Transverse colon (tissue), 4 donors: ENCODE measurements at regions not wholly inside any gene's neighbourhood (a gene's known extent, or its start where the extent isn't known, plus 50 kb on each side); places are given as distances from the start of the nearest gene placed in this dataset.
"Not testable (repeated sequence)": the region's sequence is repeated elsewhere in the genome, so short reads cannot be mapped to it uniquely, and the experiment has no call there.

Experiments
- DNase-seq: peaks from one replicate; pipeline ENCODE4 v3.0.0-alpha.2; 2019
- H3K27ac ChIP-seq, 4 donors: fragments of 200-600 bp; sonication (generic); 2 replicates each; pipeline ENCODE4 v1.5.1; 2016 to 2018; ENCODE audit warnings: inconsistent platforms in 4 of 4
- H3K27me3 ChIP-seq: fragments of 200-600 bp; sonication (generic); 2 replicates; pipeline ENCODE4 v1.5.1; 2017; ENCODE audit warnings: inconsistent platforms
- H3K36me3 ChIP-seq, 4 donors: fragments of 200-600 bp; sonication (generic); 2 replicates each; pipeline ENCODE4 v1.5.1; 2017 to 2019; ENCODE audit warnings: inconsistent platforms in 4 of 4
- H3K4me1 ChIP-seq, 4 donors: fragments of 200-600 bp; sonication (generic); 2 replicates each; pipeline ENCODE4 v1.5.1; 2017 to 2020; ENCODE audit warnings: inconsistent platforms in 4 of 4
- H3K4me3 ChIP-seq, 4 donors: fragments of 200-600 bp; sonication (generic); 1 replicate in 1 of 4; 2 replicates in 3 of 4; pipeline versions ENCODE4 v1.5.1 to v1.6.1; 2017 to 2019; ENCODE audit warnings: inconsistent platforms in 4 of 4
- H3K9me3 ChIP-seq, 2 donors: fragments of 200-600 bp; sonication (generic); 2 replicates each; pipeline ENCODE4 v1.5.1; 2017 to 2019; ENCODE audit warnings: inconsistent platforms in 2 of 2
- EP300 ChIP-seq: sonication (generic); formaldehyde crosslinking; IDR thresholded peaks from one replicate; pipeline ENCODE4 v1.6.1; 2017; ENCODE audit warnings: antibody characterized with exemption, low read depth
- POLR2A ChIP-seq: fragments of 450-650 bp; IDR thresholded peaks from one replicate; pipeline ENCODE4 v1.6.1; 2016; ENCODE audit warnings: antibody characterized with exemption, mild to moderate bottlenecking, moderate library complexity
- POLR2AphosphoS5 ChIP-seq, 3 donors: sonication (generic); formaldehyde crosslinking; IDR thresholded peaks; one replicate each; pipeline ENCODE4 v1.6.1; 2016; ENCODE audit warnings: antibody characterized with exemption in 3 of 3
- WGBS, 2 donors: methylation state at CpG; one replicate each; pipeline ENCODE4 v1.1.5; 2018; ENCODE audit warnings: low coverage in 1 of 2; 5-methylcytosine and 5-hydroxymethylcytosine counted together
- in situ Hi-C, 4 donors: fragments of 200-750 bp; cut with MboI; loops; one replicate each; pipeline versions ENCODE4 v1.15.0 to v1.15.1; 2017; ENCODE audit warnings: low sequenced_read_pairs in 3 of 4, low pct_ligation_motif_present in 1 of 4, low pct_unique_long_range_greater_than_20kb in 1 of 4
- intact Hi-C: fragments of 100-400 bp; cut with DNase I; formaldehyde crosslinking; loops from one replicate; pipeline ENCODE4 v1.15.1; 2023; ENCODE audit warnings: low total_unique reads
- TF ChIP-seq, protein P1 (sequence below), 5 experiments: fragments of 200-600 bp in 3 of 5; fragments of 450-650 bp in 2 of 5; sonication (generic) in 3 of 5; IDR thresholded peaks; 1 replicate in 2 of 5; 2 replicates in 3 of 5; pipeline ENCODE4 v1.5.1; 2016 to 2017; ENCODE audit warnings: antibody characterized with exemption in 5 of 5, inconsistent platforms in 3 of 5, mild to moderate bottlenecking in 2 of 5, moderate library complexity in 1 of 5

- H3K36me3 ChIP-seq: no peaks in the 10 kb centered on the region
- DNase-seq: no peak
Measured at GRCh38 chr2:131756141-131756907, 228.6 kb downstream of the CCDC74A start.

GRCh38 chr2:131758941-131759340 is 231.3 kb downstream of the CCDC74A start:
- H3K27me3 ChIP-seq, H3K36me3 ChIP-seq, intact Hi-C loops, H3K9me3 ChIP-seq, DNase-seq, H3K4me3 ChIP-seq, in situ Hi-C loops, H3K27ac ChIP-seq, H3K4me1 ChIP-seq: not testable (repeated sequence)
- 98% methylated on average over 4 of the region's 4 CpGs; no CpG with 5 or more reads in 1 of the 2 donors for WGBS, 2 donors

More at GRCh38 chr2:131756141-131756907, 228.6 kb downstream of the CCDC74A start:
- no peaks in the 10 kb centered on the region for H3K4me1 ChIP-seq
- no peaks in the 10 kb centered on the region for H3K27me3 ChIP-seq
- no peak for TF ChIP-seq POLR2AphosphoS5 (IDR thresholded peaks at IDR 0.05)
- H3K9me3 ChIP-seq: no peaks in the 10 kb centered on the region
- no peak overlapping the region for H3K4me3 ChIP-seq
- WGBS, 2 donors: 91 to 100% methylated on average over 1 to 39 of the region's 40 CpGs
- intact Hi-C loops: no loop called here
- in situ Hi-C loops: no loop called here
- no peak overlapping the region for H3K27ac ChIP-seq

- DNase-seq, H3K4me1 ChIP-seq, intact Hi-C loops, H3K27me3 ChIP-seq, H3K36me3 ChIP-seq, in situ Hi-C loops, H3K9me3 ChIP-seq, H3K27ac ChIP-seq, H3K4me3 ChIP-seq: not testable (repeated sequence)
- WGBS, 2 donors: 53% methylated on average over 3 of the region's 10 CpGs; no CpG with 5 or more reads in 1 of the 2 donors
Measured at GRCh38 chr2:131774955-131775555, 247.4 kb downstream of the CCDC74A start.

DNA sequence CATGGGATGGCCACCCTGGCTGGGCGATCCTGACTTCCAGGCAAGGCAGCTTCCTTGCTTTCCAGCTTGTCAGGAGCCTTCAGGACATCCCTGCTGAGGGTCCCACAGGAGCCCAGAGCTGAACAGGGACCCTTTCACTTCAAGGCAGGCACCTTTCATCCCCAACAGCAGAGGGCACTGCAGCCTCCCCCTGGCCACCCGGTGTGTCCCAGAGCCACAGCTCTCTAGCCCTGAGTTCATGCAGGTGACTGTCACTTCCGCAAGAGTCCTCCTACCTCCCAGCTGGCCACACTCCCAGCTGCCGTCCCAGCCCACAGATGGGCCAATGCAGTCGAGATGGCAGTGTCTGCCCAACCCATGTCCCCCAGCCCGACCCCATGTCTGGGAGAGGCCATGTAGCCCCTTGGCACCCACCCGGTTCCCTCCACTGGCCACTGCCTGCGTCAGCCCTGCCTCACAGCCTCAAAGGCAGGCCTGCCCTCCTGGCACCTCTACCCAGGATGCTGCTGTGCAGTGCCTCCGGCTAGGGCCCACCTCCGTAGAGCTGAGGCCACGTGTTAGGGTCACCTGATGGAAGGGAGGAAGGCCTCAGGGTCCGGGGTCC is 248.3 kb downstream of the CCDC74A start:
- H3K4me3 ChIP-seq, H3K4me1 ChIP-seq, H3K9me3 ChIP-seq, in situ Hi-C loops, H3K36me3 ChIP-seq, H3K27me3 ChIP-seq, H3K27ac ChIP-seq, intact Hi-C loops, DNase-seq: not testable (repeated sequence)
- 70% methylated on average over 4 of the region's 12 CpGs; no CpG with 5 or more reads in 1 of the 2 donors for WGBS, 2 donors

DNA sequence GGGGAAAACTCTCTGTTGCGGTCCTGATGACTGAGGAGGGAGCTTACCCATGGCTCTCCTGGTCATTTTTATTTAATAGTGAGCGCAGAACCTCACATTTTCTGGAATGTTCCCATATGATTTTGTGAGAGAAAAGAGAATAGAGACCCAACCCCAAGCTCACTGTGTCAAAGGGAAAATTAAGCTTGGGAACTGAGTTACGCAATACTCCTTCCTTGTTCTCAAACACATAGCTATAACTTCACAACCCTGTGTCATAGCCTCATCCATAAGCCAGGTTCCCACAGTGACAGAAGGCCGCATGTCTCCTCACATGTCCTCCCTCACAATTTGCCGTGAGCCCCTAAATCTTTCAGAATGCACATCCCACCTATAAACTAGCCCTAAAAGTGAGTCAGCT is 252.8 kb downstream of the CCDC74A start:
- H3K9me3 ChIP-seq, intact Hi-C loops, H3K4me1 ChIP-seq, H3K4me3 ChIP-seq, H3K27ac ChIP-seq, in situ Hi-C loops, H3K27me3 ChIP-seq, H3K36me3 ChIP-seq, DNase-seq: not testable (repeated sequence)
- WGBS, 2 donors: 88% methylated on average over 5 of the region's 5 CpGs; no CpG with 5 or more reads in 1 of the 2 donors

- peak overlapping the region in 2 of 4 donors; percentile 38 to 48 for H3K4me3 ChIP-seq
Measured at GRCh38 chr2:131801210-131801744, 273.6 kb downstream of the CCDC74A start.

More at GRCh38 chr2:131801210-131801744, 273.6 kb downstream of the CCDC74A start:
- Histone ChIP-seq H3K4me1 (peaks cover 5 to 15% (median 13%) of the 10 kb centered on the region in 4 donors), H3K27me3 (peaks cover 3% of the 10 kb centered on the region), H3K36me3 (no peaks in the 10 kb centered on the region), H3K27ac (no peak overlapping the region), H3K9me3 (no peaks in the 10 kb centered on the region)
- DNase-seq: no peak
- TF ChIP-seq POLR2AphosphoS5 (IDR thresholded peaks at IDR 0.05) (no peak), EP300 (no peak), POLR2A (no peak)
- TF ChIP-seq, protein P1, sequence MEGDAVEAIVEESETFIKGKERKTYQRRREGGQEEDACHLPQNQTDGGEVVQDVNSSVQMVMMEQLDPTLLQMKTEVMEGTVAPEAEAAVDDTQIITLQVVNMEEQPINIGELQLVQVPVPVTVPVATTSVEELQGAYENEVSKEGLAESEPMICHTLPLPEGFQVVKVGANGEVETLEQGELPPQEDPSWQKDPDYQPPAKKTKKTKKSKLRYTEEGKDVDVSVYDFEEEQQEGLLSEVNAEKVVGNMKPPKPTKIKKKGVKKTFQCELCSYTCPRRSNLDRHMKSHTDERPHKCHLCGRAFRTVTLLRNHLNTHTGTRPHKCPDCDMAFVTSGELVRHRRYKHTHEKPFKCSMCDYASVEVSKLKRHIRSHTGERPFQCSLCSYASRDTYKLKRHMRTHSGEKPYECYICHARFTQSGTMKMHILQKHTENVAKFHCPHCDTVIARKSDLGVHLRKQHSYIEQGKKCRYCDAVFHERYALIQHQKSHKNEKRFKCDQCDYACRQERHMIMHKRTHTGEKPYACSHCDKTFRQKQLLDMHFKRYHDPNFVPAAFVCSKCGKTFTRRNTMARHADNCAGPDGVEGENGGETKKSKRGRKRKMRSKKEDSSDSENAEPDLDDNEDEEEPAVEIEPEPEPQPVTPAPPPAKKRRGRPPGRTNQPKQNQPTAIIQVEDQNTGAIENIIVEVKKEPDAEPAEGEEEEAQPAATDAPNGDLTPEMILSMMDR (IDR thresholded peaks at IDR 0.05): no peak
- 58% methylated on average over 30 of the region's 42 CpGs; no CpG with 5 or more reads in 1 of the 2 donors for WGBS, 2 donors
- intact Hi-C loops (no loop called here), in situ Hi-C loops (no loop called here)
